Subcutaneous abdominal adipose tissue (tissue), 5 donors: ENCODE measurements at regions not wholly inside any gene's neighbourhood (a gene's known extent, or its start where the extent isn't known, plus 50 kb on each side); places are given as distances from the start of the nearest gene placed in this dataset.
"Not testable (repeated sequence)": the region's sequence is repeated elsewhere in the genome, so short reads cannot be mapped to it uniquely, and the experiment has no call there.

ENCODE experiments used
- H3K27ac ChIP-seq: one replicate; pipeline ENCODE4 v1.7.0; 2013; ENCODE audit warnings: low read depth, mild to moderate bottlenecking, inconsistent platforms, low read length, moderate library complexity
- H3K27me3 ChIP-seq, 5 donors: one replicate each; pipeline ENCODE4 v1.7.0; 2013; ENCODE audit warnings: low read length in 5 of 5, inconsistent platforms in 1 of 5; ENCODE audit not compliant: control insufficient read depth in 5 of 5, insufficient read depth in 4 of 5
- H3K36me3 ChIP-seq, 5 donors: one replicate each; pipeline ENCODE4 v1.7.0; 2013; ENCODE audit warnings: low read length in 5 of 5; ENCODE audit not compliant: control insufficient read depth in 5 of 5, insufficient read depth in 5 of 5
- H3K4me1 ChIP-seq, 5 donors: one replicate each; pipeline ENCODE4 v1.7.0; 2013; ENCODE audit warnings: low read length in 5 of 5, mild to moderate bottlenecking in 3 of 5, moderate library complexity in 1 of 5; ENCODE audit not compliant: control insufficient read depth in 5 of 5, insufficient read depth in 5 of 5
- H3K4me3 ChIP-seq, 5 donors: one replicate each; pipeline ENCODE4 v1.7.0; 2013; ENCODE audit warnings: low read length in 5 of 5, low read depth in 1 of 5
- H3K9ac ChIP-seq, 5 donors: one replicate each; pipeline ENCODE4 v1.7.0; 2013; ENCODE audit warnings: low read length in 5 of 5, mild to moderate bottlenecking in 4 of 5, moderate library complexity in 3 of 5
- H3K9me3 ChIP-seq, 5 donors: one replicate each; pipeline ENCODE4 v1.7.0; 2013; ENCODE audit warnings: low read length in 5 of 5; ENCODE audit not compliant: control insufficient read depth in 5 of 5
- donor health status: healthy.
- donor health status: healthy.
- donor health status: healthy.
- donor health status: healthy.
- donor health status: healthy.

GRCh38 chr4:179165000-179165738, 1722.9 kb upstream of the AGA start:
- no peak overlapping the region for H3K9ac ChIP-seq
- no peak overlapping the region for H3K4me3 ChIP-seq
- no peaks in the 10 kb centered on the region for H3K36me3 ChIP-seq
- no peaks in the 10 kb centered on the region for H3K4me1 ChIP-seq
- no peak overlapping the region for H3K27ac ChIP-seq
- no peaks in the 10 kb centered on the region for H3K27me3 ChIP-seq
- H3K9me3 ChIP-seq, result no peaks in the 10 kb centered on the region

GRCh38 chr4:179165862-179166261, 1723.6 kb upstream of the AGA start:
- Histone ChIP-seq H3K4me3 (no peak overlapping the region), H3K9ac (no peak overlapping the region), H3K27ac (no peak overlapping the region), H3K36me3 (no peaks in the 10 kb centered on the region), H3K9me3 (peaks cover 0 to 5% (median 0%) of the 10 kb centered on the region in 5 donors), H3K4me1 (no peaks in the 10 kb centered on the region), H3K27me3 (no peaks in the 10 kb centered on the region)

GRCh38 chr4:179170308-179170707, 1728.1 kb upstream of the AGA start:
- H3K4me1 ChIP-seq, H3K36me3 ChIP-seq, H3K27me3 ChIP-seq, H3K27ac ChIP-seq, H3K4me3 ChIP-seq, H3K9ac ChIP-seq, H3K9me3 ChIP-seq: not testable (repeated sequence)

- H3K9ac ChIP-seq, result no peak overlapping the region
- no peaks in the 10 kb centered on the region for H3K4me1 ChIP-seq
- no peak overlapping the region for H3K27ac ChIP-seq
- H3K27me3 ChIP-seq, result no peaks in the 10 kb centered on the region
- peaks cover 0 to 8% (median 1%) of the 10 kb centered on the region in 5 donors for H3K9me3 ChIP-seq
- H3K4me3 ChIP-seq, result no peak overlapping the region
- no peaks in the 10 kb centered on the region for H3K36me3 ChIP-seq
Measured at GRCh38 chr4:179182741-179183140, 1740.5 kb upstream of the AGA start.

- no peaks in the 10 kb centered on the region for H3K27me3 ChIP-seq
- no peaks in the 10 kb centered on the region for H3K4me1 ChIP-seq
Measured at GRCh38 chr4:179195887-179196286, 1753.7 kb upstream of the AGA start.

GRCh38 chr4:179196511-179196910, 1754.3 kb upstream of the AGA start:
- Histone ChIP-seq H3K4me1 (no peaks in the 10 kb centered on the region), H3K4me3 (no peak overlapping the region), H3K9me3 (no peaks in the 10 kb centered on the region), H3K27ac (no peak overlapping the region), H3K36me3 (no peaks in the 10 kb centered on the region), H3K9ac (no peak overlapping the region), H3K27me3 (no peaks in the 10 kb centered on the region)

More at GRCh38 chr4:179195887-179196286, 1753.7 kb upstream of the AGA start:
- Histone ChIP-seq H3K9me3 (no peaks in the 10 kb centered on the region), H3K9ac (no peak overlapping the region), H3K27ac (no peak overlapping the region), H3K36me3 (no peaks in the 10 kb centered on the region), H3K4me3 (no peak overlapping the region)

GRCh38 chr4:179200681-179201080, 1758.4 kb upstream of the AGA start:
- H3K27me3 ChIP-seq, result no peaks in the 10 kb centered on the region
- H3K4me3 ChIP-seq, result no peak overlapping the region
- no peak overlapping the region for H3K27ac ChIP-seq
- no peaks in the 10 kb centered on the region for H3K9me3 ChIP-seq
- no peaks in the 10 kb centered on the region for H3K36me3 ChIP-seq
- no peak overlapping the region for H3K9ac ChIP-seq
- no peaks in the 10 kb centered on the region for H3K4me1 ChIP-seq

- no peaks in the 10 kb centered on the region for H3K27me3 ChIP-seq
- no peak overlapping the region for H3K4me3 ChIP-seq
- H3K27ac ChIP-seq, result no peak overlapping the region
- H3K9me3 ChIP-seq, result peaks cover 0 to 6% (median 0%) of the 10 kb centered on the region in 5 donors
- H3K36me3 ChIP-seq, result no peaks in the 10 kb centered on the region
- H3K9ac ChIP-seq, result no peak overlapping the region
- H3K4me1 ChIP-seq, result no peaks in the 10 kb centered on the region
Measured at GRCh38 chr4:179225594-179225993, 1783.4 kb upstream of the AGA start.

GRCh38 chr4:179248821-179249220, 1806.6 kb upstream of the AGA start:
- H3K4me3 ChIP-seq, result no peak overlapping the region
- H3K36me3 ChIP-seq, result no peaks in the 10 kb centered on the region
- no peak overlapping the region for H3K9ac ChIP-seq
- H3K9me3 ChIP-seq, result no peaks in the 10 kb centered on the region
- H3K4me1 ChIP-seq, result no peaks in the 10 kb centered on the region
- H3K27ac ChIP-seq, result no peak overlapping the region
- H3K27me3 ChIP-seq, result no peaks in the 10 kb centered on the region

GRCh38 chr4:179268791-179269190, 1826.6 kb upstream of the AGA start:
- H3K9ac ChIP-seq, result no peak overlapping the region
- H3K4me1 ChIP-seq, result no peaks in the 10 kb centered on the region
- no peaks in the 10 kb centered on the region for H3K27me3 ChIP-seq
- H3K36me3 ChIP-seq, result no peaks in the 10 kb centered on the region
- peaks cover 0 to 8% (median 3%) of the 10 kb centered on the region in 5 donors for H3K9me3 ChIP-seq
- no peak overlapping the region for H3K4me3 ChIP-seq
- no peak overlapping the region for H3K27ac ChIP-seq
